ENCODE measurements at regions not wholly inside any gene's neighbourhood (a gene's known extent, or its start where the extent isn't known, plus 50 kb on each side); places are given as distances from the start of the nearest gene placed in this dataset.

- Histone ChIP-seq H3K27me3 (ENCODE audit: insufficient read depth, low read depth) (no peaks in the 10 kb centered on the region), H3K36me3 (ENCODE audit: low read depth) (no peaks in the 10 kb centered on the region), H4K20me1 (ENCODE audit: insufficient read depth) (no peaks in the 10 kb centered on the region), H3K4me3 (no peak overlapping the region), H3K9me3 (ENCODE audit: insufficient read depth, low read depth) (0 out of 2 replicates have a peak, but pooled peaks cover 3% of the 10 kb centered on the region), H3F3A (ENCODE audit: insufficient read depth, low read depth) (no peaks in the 10 kb centered on the region), H3K27ac (no peak overlapping the region), H3K4me2 (no peak overlapping the region), H2AFZ (no peak overlapping the region), H3K9me2 (ENCODE audit: insufficient read depth) (no peaks in the 10 kb centered on the region), H3K4me1 (replicated peaks; ENCODE audit: insufficient read depth) (no peaks in the 10 kb centered on the region), H3K79me2 (ENCODE audit: low read depth) (no peaks in the 10 kb centered on the region)
- POLR2A ChIA-PET (ENCODE audit: unreplicated experiment) = no interaction called here
- CTCF ChIA-PET = no interaction called here
- intact Hi-C loops (cut with micrococcal nuclease; ENCODE audit: unreplicated experiment) = no loop called here
- BruUV-seq (replicated peaks) = no TSS peak
- DNase-seq = no peak
- TF ChIP-seq CTCF (conservative IDR thresholded peaks at IDR 0.05) (no peak), EZH2 (IDR thresholded peaks at IDR 0.05; ENCODE audit: low read depth) (no peak)
These were observed 277.1 kb upstream of the DUSP10 start for GRCh38 chr1:222019029-222019428.

- 0 out of 2 replicates have a peak, but pooled peaks cover 3% of the 10 kb centered on the region for H3K9me3 ChIP-seq (ENCODE audit: insufficient read depth, low read depth)
- intact Hi-C loops (cut with micrococcal nuclease; ENCODE audit: unreplicated experiment) = no loop called here
- H3K79me2 ChIP-seq (ENCODE audit: low read depth) = no peaks in the 10 kb centered on the region
- TF ChIP-seq EZH2 (IDR thresholded peaks at IDR 0.05; ENCODE audit: low read depth) (no peak), CTCF (conservative IDR thresholded peaks at IDR 0.05) (no peak)
- H3K4me2 ChIP-seq = no peak overlapping the region
- H3K4me3 ChIP-seq = no peak overlapping the region
- no peaks in the 10 kb centered on the region for H4K20me1 ChIP-seq (ENCODE audit: insufficient read depth)
- CTCF ChIA-PET = no interaction called here
- no peaks in the 10 kb centered on the region for H3K9me2 ChIP-seq (ENCODE audit: insufficient read depth)
- no peaks in the 10 kb centered on the region for H3K27me3 ChIP-seq (ENCODE audit: insufficient read depth, low read depth)
- BruUV-seq (replicated peaks) = no TSS peak
- no peak for DNase-seq
- POLR2A ChIA-PET (ENCODE audit: unreplicated experiment) = no interaction called here
- H3K27ac ChIP-seq = no peak overlapping the region
- H2AFZ ChIP-seq = no peak overlapping the region
- no peaks in the 10 kb centered on the region for H3F3A ChIP-seq (ENCODE audit: insufficient read depth, low read depth)
- no peaks in the 10 kb centered on the region for H3K4me1 ChIP-seq (replicated peaks; ENCODE audit: insufficient read depth)
- H3K36me3 ChIP-seq (ENCODE audit: low read depth) = no peaks in the 10 kb centered on the region
These were observed 276.2 kb upstream of the DUSP10 start for GRCh38 chr1:222018041-222018440.

GRCh38 chr1:222015686-222016085, 273.8 kb upstream of the DUSP10 start:
- Histone ChIP-seq H3K9me2 (ENCODE audit: insufficient read depth) (no peaks in the 10 kb centered on the region), H3K4me1 (replicated peaks; ENCODE audit: insufficient read depth) (0 out of 2 replicates have a peak, but pooled peaks cover under 1% of the 10 kb centered on the region), H3F3A (ENCODE audit: insufficient read depth, low read depth) (no peaks in the 10 kb centered on the region), H3K27me3 (ENCODE audit: insufficient read depth, low read depth) (no peaks in the 10 kb centered on the region), H3K79me2 (ENCODE audit: low read depth) (no peaks in the 10 kb centered on the region), H3K4me2 (no peak overlapping the region), H2AFZ (no peak overlapping the region), H3K9me3 (ENCODE audit: insufficient read depth, low read depth) (0 out of 2 replicates have a peak, but pooled peaks cover 3% of the 10 kb centered on the region), H3K4me3 (no peak overlapping the region), H4K20me1 (ENCODE audit: insufficient read depth) (no peaks in the 10 kb centered on the region), H3K27ac (no peak overlapping the region), H3K36me3 (ENCODE audit: low read depth) (no peaks in the 10 kb centered on the region)
- no peak for DNase-seq
- ChIA-PET POLR2A (ENCODE audit: unreplicated experiment) (interaction anchor here (0.6 kb wide), 1 partner anchor 157 kb away, joined by 5 read pairs; no protein-coding TSS in a partner anchor), CTCF (no interaction called here)
- intact Hi-C loops (cut with micrococcal nuclease; ENCODE audit: unreplicated experiment) = no loop called here
- no TSS peak for BruUV-seq (replicated peaks)
- TF ChIP-seq EZH2 (IDR thresholded peaks at IDR 0.05; ENCODE audit: low read depth) (no peak), CTCF (conservative IDR thresholded peaks at IDR 0.05) (no peak)

Measured in PC-9 (cell line).